Endothelial cell of umbilical vein (primary cell): ENCODE measurements at regions not wholly inside any gene's neighbourhood (a gene's known extent, or its start where the extent isn't known, plus 50 kb on each side); places are given as distances from the start of the nearest gene placed in this dataset.
A peak's percentile ranks its signal among the peaks of the same experiment; 100 is the strongest.

Experiments used
- CTCF ChIP-seq, 2 donors: IDR thresholded peaks; 1 replicate in 1 of 2; 2 replicates in 1 of 2; pipeline ENCODE4 v1.5.1; 2011; ENCODE audit warnings: low read length in 2 of 2, mild to moderate bottlenecking in 2 of 2, moderate library complexity in 2 of 2, control low read depth in 1 of 2, inconsistent platforms in 1 of 2, low read depth in 1 of 2; ENCODE audit not compliant: insufficient read depth in 1 of 2; ENCODE audit errors: extremely low read depth in 1 of 2
- EZH2 ChIP-seq: IDR thresholded peaks from 2 replicates; pipeline ENCODE4 v1.6.1; 2012; ENCODE audit warnings: borderline replicate concordance, low read depth, mild to moderate bottlenecking, moderate library complexity, low read length, inconsistent platforms; ENCODE audit not compliant: severe bottlenecking
- GATA2 ChIP-seq: IDR thresholded peaks from 2 replicates; pipeline ENCODE4 v1.7.0; 2011; ENCODE audit warnings: low read depth, mild to moderate bottlenecking, moderate library complexity, mixed read lengths, low read length; ENCODE audit not compliant: insufficient read length, insufficient read depth
- MAX ChIP-seq: IDR thresholded peaks from 2 replicates; pipeline ENCODE4 v1.6.1; 2011; ENCODE audit not compliant: insufficient read depth, insufficient read length
- MYC ChIP-seq: IDR thresholded peaks from one replicate; pipeline ENCODE4 v1.6.1; 2011; ENCODE audit warnings: mild to moderate bottlenecking, low read depth, low read length
- POLR2A ChIP-seq: IDR thresholded peaks from 2 replicates; pipeline ENCODE4 v1.6.1; 2012; ENCODE audit warnings: low read depth, mild to moderate bottlenecking, control low read depth, low read length
- POLR2AphosphoS5 ChIP-seq: IDR thresholded peaks from 2 replicates; pipeline ENCODE4 v1.6.1; 2012; ENCODE audit warnings: low read depth, mild to moderate bottlenecking, control low read depth, low read length, moderate library complexity; ENCODE audit not compliant: insufficient read depth

- TF ChIP-seq GATA2 (peak; percentile 99), POLR2AphosphoS5 (peak; percentile 95), EZH2 (no peak), POLR2A (no peak), CTCF (IDR thresholded peaks at IDR 0.05; ENCODE audit: extremely low read depth in 1 of 2, insufficient read depth in 1 of 2, low read depth in 1 of 2, low read length in 2 of 2) (no peak), MAX (peak; percentile 60), MYC (no peak)
These were observed 282.9 kb upstream of the COL8A1 start for GRCh38 chr3:99355465-99355864.
